ENCODE measurements at regions not wholly inside any gene's neighbourhood (a gene's known extent, or its start where the extent isn't known, plus 50 kb on each side); places are given as distances from the start of the nearest gene placed in this dataset.

DNA sequence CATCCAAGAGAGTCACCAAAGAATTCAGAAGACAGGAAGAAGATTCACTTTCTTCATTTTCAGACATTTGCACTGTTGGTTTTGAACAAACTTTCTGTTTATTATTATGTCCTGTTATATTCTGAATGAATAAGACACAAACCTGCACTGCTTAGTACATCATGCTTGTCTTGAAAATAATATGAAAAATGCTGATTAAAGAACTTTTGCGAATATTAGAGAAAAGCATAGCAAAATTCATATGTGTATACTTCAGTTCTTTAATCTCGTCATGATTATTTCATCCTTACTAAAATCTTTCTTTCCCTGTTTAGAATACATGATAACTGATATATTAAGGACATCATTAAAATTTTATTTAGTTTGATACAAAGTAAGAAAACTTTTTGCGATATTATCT lies 504.1 kb downstream of the POM121L12 start:
- TF ChIP-seq SP1 (IDR thresholded peaks at IDR 0.05): no peak
- no peak for TF ChIP-seq FOXM1 (IDR thresholded peaks at IDR 0.05; ENCODE audit: borderline replicate concordance)
- TF ChIP-seq ELF4 (IDR thresholded peaks at IDR 0.05): no peak
